ENCODE measurements at regions not wholly inside any gene's neighbourhood (a gene's known extent, or its start where the extent isn't known, plus 50 kb on each side); places are given as distances from the start of the nearest gene placed in this dataset.
"Not testable (repeated sequence)": the region's sequence is repeated elsewhere in the genome, so short reads cannot be mapped to it uniquely, and the experiment has no call there.

DNA sequence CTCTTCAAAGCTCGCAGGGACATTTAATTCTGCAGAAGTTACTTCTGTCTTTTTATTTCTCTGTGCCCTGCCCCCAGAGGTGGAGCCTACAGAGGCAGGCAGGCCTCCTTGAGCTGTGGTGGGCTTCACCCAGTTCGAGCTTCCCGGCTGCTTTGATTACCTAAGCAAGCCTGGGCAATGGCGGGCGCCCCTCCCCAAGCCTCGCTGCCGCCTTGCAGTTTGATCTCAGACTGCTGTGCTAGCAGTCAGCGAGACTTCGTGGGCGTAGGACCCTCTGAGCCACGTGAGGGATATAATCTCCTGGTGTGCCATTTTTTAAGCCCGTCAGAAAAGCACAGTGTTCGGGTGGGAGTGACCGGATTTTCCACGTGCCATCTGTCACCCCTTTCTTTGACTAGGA, 1322.9 kb upstream of the ACO1 start:
- not testable (repeated sequence) for TF ChIP-seq EP300 (IDR thresholded peaks at IDR 0.05; ENCODE audit: low read length); MYC (IDR thresholded peaks at IDR 0.05; ENCODE audit: low read depth, low read length); MYC (CRISPR knock-in tag; IDR thresholded peaks at IDR 0.05; ENCODE audit: borderline replicate concordance, low read depth); YY1 (IDR thresholded peaks at IDR 0.05; ENCODE audit: borderline replicate concordance in 1 of 3, control insufficient read depth in 1 of 3, extremely low read depth in 1 of 3, insufficient read depth in 3 of 3, insufficient read length in 1 of 3, insufficient replicate concordance in 2 of 3, low read depth in 1 of 3, low read length in 2 of 3); BCOR (IDR thresholded peaks at IDR 0.05); POLR2A (conservative IDR thresholded peaks at IDR 0.05)
- TF ChIP-seq, protein P1, sequence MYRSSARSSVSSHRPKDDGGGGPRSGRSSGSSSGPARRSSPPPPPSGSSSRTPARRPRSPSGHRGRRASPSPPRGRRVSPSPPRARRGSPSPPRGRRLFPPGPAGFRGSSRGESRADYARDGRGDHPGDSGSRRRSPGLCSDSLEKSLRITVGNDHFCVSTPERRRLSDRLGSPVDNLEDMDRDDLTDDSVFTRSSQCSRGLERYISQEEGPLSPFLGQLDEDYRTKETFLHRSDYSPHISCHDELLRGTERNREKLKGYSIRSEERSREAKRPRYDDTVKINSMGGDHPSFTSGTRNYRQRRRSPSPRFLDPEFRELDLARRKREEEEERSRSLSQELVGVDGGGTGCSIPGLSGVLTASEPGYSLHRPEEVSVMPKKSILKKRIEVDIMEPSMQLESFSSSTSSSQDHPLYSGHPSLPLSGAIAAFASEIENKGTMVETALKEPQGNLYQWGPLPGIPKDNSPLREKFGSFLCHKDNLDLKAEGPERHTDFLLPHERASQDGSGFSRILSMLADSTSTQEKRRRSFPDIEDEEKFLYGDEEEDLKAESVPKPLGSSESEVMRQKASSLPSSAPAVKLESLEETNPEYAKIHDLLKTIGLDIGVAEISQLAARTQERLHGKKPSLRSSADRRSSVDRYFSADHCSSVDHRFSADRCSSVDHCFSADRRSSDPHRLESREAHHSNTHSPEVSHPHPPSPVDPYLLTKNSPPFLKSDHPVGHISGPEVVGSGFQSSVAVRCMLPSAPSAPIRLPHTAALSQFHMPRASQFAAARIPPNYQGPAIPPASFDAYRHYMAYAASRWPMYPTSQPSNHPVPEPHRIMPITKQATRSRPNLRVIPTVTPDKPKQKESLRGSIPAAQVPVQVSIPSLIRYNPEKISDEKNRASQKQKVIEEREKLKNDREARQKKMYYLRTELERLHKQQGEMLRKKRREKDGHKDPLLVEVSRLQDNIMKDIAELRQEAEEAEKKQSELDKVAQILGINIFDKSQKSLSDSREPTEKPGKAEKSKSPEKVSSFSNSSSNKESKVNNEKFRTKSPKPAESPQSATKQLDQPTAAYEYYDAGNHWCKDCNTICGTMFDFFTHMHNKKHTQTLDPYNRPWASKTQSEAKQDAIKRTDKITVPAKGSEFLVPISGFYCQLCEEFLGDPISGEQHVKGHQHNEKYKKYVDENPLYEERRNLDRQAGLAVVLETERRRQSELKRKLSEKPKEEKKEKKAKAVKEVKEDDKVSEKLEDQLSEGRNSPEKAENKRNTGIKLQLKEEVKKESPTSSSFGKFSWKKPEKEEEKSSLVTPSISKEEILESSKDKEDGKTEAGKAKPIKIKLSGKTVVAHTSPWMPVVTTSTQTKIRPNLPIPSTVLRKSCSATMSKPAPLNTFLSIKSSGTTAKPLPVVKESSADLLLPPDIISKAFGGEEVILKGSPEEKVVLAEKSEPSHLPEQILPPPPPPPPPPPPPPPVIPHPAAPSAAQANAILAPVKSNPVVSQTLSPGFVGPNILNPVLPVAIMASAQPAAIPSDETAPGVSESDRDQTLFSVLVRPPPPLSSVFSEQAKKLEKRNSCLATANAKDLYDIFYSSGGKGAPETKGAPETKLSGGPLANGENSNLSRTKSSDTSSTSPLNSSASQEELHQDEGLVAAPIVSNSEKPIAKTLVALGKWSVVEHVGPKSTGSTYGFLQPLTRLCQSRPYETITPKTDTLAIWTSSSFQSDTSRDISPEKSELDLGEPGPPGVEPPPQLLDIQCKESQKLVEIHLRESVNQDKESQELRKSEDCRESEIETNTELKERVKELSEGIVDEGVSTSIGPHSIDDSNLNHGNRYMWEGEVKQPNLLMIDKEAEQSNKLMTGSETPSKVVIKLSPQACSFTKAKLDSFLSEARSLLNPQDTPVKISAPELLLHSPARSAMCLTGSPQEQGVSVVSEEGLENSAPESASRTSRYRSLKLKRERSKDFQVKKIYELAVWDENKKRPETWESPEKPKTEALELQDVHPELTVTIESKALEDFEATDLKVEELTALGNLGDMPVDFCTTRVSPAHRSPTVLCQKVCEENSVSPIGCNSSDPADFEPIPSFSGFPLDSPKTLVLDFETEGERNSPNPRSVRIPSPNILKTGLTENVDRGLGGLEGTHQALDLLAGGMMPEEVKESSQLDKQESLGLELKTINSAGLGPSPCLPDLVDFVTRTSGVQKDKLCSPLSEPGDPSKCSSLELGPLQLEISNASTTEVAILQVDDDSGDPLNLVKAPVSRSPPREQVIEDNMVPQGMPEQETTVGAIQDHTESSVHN (IDR thresholded peaks at IDR 0.05; ENCODE audit: borderline replicate concordance in 1 of 2, low read depth in 1 of 2), result not testable (repeated sequence)
- TF ChIP-seq, protein P2, sequence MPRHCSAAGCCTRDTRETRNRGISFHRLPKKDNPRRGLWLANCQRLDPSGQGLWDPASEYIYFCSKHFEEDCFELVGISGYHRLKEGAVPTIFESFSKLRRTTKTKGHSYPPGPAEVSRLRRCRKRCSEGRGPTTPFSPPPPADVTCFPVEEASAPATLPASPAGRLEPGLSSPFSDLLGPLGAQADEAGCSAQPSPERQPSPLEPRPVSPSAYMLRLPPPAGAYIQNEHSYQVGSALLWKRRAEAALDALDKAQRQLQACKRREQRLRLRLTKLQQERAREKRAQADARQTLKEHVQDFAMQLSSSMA (CRISPR knock-in tag; IDR thresholded peaks at IDR 0.05), result not testable (repeated sequence)
- TF ChIP-seq, protein P3, sequence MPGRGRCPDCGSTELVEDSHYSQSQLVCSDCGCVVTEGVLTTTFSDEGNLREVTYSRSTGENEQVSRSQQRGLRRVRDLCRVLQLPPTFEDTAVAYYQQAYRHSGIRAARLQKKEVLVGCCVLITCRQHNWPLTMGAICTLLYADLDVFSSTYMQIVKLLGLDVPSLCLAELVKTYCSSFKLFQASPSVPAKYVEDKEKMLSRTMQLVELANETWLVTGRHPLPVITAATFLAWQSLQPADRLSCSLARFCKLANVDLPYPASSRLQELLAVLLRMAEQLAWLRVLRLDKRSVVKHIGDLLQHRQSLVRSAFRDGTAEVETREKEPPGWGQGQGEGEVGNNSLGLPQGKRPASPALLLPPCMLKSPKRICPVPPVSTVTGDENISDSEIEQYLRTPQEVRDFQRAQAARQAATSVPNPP (IDR thresholded peaks at IDR 0.05; ENCODE audit: borderline replicate concordance, insufficient read depth, insufficient read length), result not testable (repeated sequence)
- TF ChIP-seq, protein P4, sequence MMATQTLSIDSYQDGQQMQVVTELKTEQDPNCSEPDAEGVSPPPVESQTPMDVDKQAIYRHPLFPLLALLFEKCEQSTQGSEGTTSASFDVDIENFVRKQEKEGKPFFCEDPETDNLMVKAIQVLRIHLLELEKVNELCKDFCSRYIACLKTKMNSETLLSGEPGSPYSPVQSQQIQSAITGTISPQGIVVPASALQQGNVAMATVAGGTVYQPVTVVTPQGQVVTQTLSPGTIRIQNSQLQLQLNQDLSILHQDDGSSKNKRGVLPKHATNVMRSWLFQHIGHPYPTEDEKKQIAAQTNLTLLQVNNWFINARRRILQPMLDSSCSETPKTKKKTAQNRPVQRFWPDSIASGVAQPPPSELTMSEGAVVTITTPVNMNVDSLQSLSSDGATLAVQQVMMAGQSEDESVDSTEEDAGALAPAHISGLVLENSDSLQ (IDR thresholded peaks at IDR 0.05), result not testable (repeated sequence)
- TF ChIP-seq, protein P5, sequence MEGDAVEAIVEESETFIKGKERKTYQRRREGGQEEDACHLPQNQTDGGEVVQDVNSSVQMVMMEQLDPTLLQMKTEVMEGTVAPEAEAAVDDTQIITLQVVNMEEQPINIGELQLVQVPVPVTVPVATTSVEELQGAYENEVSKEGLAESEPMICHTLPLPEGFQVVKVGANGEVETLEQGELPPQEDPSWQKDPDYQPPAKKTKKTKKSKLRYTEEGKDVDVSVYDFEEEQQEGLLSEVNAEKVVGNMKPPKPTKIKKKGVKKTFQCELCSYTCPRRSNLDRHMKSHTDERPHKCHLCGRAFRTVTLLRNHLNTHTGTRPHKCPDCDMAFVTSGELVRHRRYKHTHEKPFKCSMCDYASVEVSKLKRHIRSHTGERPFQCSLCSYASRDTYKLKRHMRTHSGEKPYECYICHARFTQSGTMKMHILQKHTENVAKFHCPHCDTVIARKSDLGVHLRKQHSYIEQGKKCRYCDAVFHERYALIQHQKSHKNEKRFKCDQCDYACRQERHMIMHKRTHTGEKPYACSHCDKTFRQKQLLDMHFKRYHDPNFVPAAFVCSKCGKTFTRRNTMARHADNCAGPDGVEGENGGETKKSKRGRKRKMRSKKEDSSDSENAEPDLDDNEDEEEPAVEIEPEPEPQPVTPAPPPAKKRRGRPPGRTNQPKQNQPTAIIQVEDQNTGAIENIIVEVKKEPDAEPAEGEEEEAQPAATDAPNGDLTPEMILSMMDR (IDR thresholded peaks at IDR 0.05 in 2 of 3, conservative IDR thresholded peaks at IDR 0.05 in 1 of 3; ENCODE audit: insufficient read depth in 2 of 3, low read depth in 1 of 3, low read length in 3 of 3), result not testable (repeated sequence)

All from K562 (cell line).